ENCODE measurements at regions not wholly inside any gene's neighbourhood (a gene's known extent, or its start where the extent isn't known, plus 50 kb on each side); places are given as distances from the start of the nearest gene placed in this dataset.
"Not testable (repeated sequence)": the region's sequence is repeated elsewhere in the genome, so short reads cannot be mapped to it uniquely, and the experiment has no call there.

GRCh38 chr12:89824822-89825221 is 116.2 kb upstream of the ATP2B1 start:
- POLR2A ChIA-PET (ENCODE audit: low non-redundant PET), result no interaction called here
- no peak overlapping the region for H3K27ac ChIP-seq
- no peak for DNase-seq (ENCODE audit: low spot score)
- CTCF ChIA-PET, result no interaction called here
- TF ChIP-seq CTCF (conservative IDR thresholded peaks at IDR 0.05; ENCODE audit: low read depth), result no peak

GRCh38 chr12:89822992-89823391 is 114.4 kb upstream of the ATP2B1 start:
- CTCF ChIA-PET; POLR2A ChIA-PET (ENCODE audit: low non-redundant PET): not testable (repeated sequence)

GRCh38 chr12:89821896-89822295 is 113.3 kb upstream of the ATP2B1 start:
- CTCF ChIA-PET, result interaction anchor here (0.6 kb wide), 1 partner anchor 13 kb away, joined by 3 read pairs; no protein-coding TSS in a partner anchor
- no peak for TF ChIP-seq CTCF (conservative IDR thresholded peaks at IDR 0.05; ENCODE audit: low read depth)

More at GRCh38 chr12:89822992-89823391, 114.4 kb upstream of the ATP2B1 start:
- not testable (repeated sequence) for DNase-seq (ENCODE audit: low spot score); H3K27ac ChIP-seq

GRCh38 chr12:89817501-89818226 is 109.0 kb upstream of the ATP2B1 start:
- TF ChIP-seq CTCF (conservative IDR thresholded peaks at IDR 0.05; ENCODE audit: low read depth), result no peak
- ChIA-PET POLR2A (ENCODE audit: low non-redundant PET) (no interaction called here), CTCF (no interaction called here)
- H3K27ac ChIP-seq, result no peak overlapping the region
- DNase-seq (ENCODE audit: low spot score), result no peak

More at GRCh38 chr12:89821896-89822295, 113.3 kb upstream of the ATP2B1 start:
- no peak for DNase-seq (ENCODE audit: low spot score)
- POLR2A ChIA-PET (ENCODE audit: low non-redundant PET), result no interaction called here
- H3K27ac ChIP-seq, result no peak overlapping the region

GRCh38 chr12:89815225-89815624 is 106.6 kb upstream of the ATP2B1 start:
- CTCF ChIA-PET, result no interaction called here
- POLR2A ChIA-PET (ENCODE audit: low non-redundant PET), result no interaction called here
- no peak for TF ChIP-seq CTCF (conservative IDR thresholded peaks at IDR 0.05; ENCODE audit: low read depth)
- DNase-seq (ENCODE audit: low spot score), result no peak
- H3K27ac ChIP-seq, result no peak overlapping the region

GRCh38 chr12:89803412-89803811 is 94.8 kb upstream of the ATP2B1 start:
- no peak for DNase-seq (ENCODE audit: low spot score)
- POLR2A ChIA-PET (ENCODE audit: low non-redundant PET), result no interaction called here
- TF ChIP-seq CTCF (conservative IDR thresholded peaks at IDR 0.05; ENCODE audit: low read depth), result no peak
- CTCF ChIA-PET, result interaction anchor here (0.6 kb wide), 1 partner anchor 455 kb away, joined by 3 read pairs; no protein-coding TSS in a partner anchor
- no peak overlapping the region for H3K27ac ChIP-seq

GRCh38 chr12:89801284-89801683 is 92.6 kb upstream of the ATP2B1 start:
- H3K27ac ChIP-seq, result no peak overlapping the region
- CTCF ChIA-PET, result interaction anchor here (0.5 kb wide), 1 partner anchor 73 kb away, joined by 3 read pairs; no protein-coding TSS in a partner anchor
- DNase-seq (ENCODE audit: low spot score), result no peak
- no peak for TF ChIP-seq CTCF (conservative IDR thresholded peaks at IDR 0.05; ENCODE audit: low read depth)
- POLR2A ChIA-PET (ENCODE audit: low non-redundant PET), result no interaction called here
